ENCODE measurements at regions not wholly inside any gene's neighbourhood (a gene's known extent, or its start where the extent isn't known, plus 50 kb on each side); places are given as distances from the start of the nearest gene placed in this dataset.

DNA sequence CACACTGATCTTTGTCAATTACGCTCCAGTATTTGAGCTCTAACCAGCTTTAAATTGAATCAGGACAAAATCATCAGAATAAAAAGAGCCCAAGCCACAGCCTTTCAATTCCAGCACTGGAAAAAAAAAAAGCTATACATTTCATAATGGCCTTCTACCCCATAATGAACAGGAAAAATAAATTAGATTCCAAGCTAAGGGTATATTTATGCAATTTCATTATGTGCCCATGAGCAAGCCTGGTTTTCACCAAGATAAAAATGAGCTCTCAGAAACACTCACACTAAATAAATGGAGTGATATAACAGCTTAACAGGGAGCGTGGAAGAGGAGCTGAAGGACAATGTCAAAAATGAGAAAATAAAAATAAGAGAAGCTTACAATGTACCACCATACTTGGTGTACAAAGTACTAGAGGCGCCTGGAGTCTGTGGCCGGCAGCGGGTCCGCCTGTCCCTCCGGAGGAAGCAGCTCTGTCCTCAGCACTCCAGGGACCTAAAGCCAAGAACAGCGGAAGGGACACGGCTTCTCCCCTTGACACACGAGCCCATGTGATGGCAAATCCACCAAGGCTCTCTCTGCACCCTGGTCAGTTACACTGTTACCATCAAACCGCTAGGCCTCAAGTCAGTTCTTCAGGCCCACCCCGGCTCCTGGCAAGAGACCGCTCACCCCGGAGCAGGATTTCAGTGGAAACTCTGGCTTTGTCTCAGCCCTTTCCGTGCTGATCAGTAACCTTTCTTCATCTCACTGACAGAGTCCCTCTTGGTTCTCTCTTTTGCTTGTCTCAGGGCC, 69.6 kb downstream of the RBFOX3 start:
- in situ Hi-C loops (cut with MboI; ENCODE audit: low sequenced_read_pairs), result no loop called here

DNA sequence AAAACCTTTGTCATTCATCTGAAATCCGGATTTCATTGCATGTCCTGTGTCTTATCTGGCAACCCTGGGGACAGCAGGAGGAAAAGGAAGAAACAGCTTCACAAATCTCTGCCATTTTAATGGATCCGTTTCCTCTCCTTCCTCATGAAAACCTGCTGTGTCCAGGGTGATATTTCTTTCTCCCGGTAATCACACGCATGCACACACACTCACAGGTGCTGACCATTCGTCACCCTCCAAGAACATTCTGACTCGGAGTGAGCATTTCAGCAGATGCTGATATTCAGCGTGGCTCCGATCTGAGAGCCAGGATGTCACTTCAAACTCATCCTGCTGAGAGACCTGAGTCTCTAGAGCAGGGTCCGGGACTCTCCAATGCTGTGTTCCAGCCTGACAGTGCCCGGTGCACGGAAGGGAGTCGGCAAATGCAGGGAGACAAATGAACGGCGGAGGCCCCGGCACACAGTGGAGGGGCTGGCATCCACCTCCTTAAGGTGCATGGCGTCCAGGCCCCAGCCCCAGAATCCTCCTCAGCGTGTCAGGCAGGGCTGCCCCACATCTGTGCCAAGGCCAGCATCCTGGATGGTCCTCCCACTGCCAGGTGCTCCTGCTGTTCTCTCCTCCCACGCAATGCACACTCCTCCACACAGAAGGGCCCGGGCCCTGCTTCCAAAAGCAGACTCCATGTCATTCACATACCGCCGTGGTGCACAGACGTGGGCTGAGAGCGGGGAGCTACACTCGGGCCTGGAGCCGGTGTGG, 70.7 kb downstream of the RBFOX3 start:
- in situ Hi-C loops (cut with MboI; ENCODE audit: low sequenced_read_pairs), result no loop called here

DNA sequence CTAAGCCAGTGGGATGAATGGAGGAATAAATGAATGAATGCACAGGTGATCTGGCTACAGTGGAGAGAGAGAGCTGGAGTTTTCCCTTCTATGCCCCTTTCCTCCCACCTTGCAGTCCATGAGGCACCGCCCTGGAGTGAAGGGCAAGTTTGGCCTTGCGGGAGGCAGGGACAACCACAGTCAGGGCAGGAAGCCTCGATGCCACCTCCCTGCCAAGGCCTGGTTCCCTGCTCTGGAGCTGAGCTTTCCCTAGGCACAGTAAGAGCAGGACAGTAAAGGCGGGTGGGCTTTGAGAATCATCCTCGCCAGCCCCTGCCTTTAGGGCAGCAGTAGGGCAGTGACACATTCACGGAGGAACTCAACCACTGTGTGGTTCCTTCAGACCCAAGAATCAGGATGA, 72.6 kb downstream of the RBFOX3 start:
- in situ Hi-C loops (cut with MboI; ENCODE audit: low sequenced_read_pairs), result no loop called here

DNA sequence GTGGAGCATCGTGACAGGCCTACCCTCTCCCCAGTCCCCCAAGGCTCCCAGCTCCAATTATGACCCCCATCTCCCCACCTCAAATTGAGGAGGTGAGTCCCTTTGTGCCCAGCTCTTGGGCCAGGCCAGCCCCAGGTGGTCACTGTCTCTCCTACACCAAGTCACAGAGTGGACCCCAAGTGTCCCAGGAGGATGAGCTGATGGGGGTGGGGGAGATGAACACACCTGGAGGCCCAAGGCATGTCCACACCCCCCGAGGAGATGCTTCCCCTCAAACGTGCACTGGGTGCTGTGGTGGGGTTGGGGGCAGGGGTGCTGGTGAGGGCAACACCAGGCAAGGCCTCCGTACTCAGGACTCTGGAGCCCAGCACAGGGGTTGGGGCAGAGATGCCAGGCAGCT, 73.2 kb downstream of the RBFOX3 start:
- in situ Hi-C loops (cut with MboI; ENCODE audit: low sequenced_read_pairs), result no loop called here

DNA sequence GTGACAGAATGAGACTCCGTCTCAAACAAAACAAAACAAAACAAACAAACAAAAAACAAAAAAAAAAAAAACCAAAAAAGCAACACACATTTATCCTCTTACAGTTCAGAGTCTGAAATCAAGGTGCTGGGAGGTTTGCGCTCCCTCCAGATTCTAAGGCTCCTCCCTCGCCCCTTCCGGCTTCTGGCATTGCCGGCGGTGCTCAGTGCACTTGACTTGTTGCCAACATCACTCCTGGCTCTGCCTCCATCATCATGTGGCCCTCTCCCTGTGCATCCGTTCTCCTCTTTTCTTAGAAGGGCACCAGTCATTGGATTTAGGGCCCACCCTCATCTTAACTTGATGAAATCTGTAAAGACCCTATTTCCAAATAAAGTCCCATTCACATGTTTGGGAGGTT, 73.8 kb downstream of the RBFOX3 start:
- in situ Hi-C loops (cut with MboI; ENCODE audit: low sequenced_read_pairs), result no loop called here

DNA sequence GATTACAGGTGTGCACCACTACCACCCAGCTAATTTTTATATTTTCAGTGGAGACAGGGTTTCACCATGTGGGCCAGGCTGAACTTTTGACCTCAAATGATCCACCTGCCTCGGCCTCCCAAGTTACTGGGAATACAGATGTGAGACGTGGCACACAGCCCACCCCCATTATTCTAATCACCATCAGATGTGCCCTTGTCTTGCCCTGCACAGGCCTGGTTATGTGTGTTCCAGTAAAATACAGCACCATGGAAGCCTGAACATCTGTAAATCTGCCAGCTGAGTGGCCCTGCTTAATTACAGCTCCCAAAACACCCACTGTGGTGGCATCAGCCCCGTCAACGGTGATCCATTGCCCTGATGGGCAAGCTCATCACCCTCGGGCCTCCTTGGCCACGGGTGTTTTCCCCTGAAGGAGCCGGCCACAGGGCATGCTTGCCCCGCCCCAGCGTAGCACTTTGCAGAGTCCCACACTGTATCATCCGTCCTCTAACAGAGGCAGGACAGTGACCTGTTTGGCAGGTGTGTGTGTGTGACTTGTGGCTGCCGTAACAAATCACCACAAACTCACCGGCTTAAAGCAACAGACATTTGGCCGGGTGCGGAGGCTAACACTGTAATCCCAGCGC, 74.5 kb downstream of the RBFOX3 start:
- in situ Hi-C loops (cut with MboI; ENCODE audit: low sequenced_read_pairs), result no loop called here

DNA sequence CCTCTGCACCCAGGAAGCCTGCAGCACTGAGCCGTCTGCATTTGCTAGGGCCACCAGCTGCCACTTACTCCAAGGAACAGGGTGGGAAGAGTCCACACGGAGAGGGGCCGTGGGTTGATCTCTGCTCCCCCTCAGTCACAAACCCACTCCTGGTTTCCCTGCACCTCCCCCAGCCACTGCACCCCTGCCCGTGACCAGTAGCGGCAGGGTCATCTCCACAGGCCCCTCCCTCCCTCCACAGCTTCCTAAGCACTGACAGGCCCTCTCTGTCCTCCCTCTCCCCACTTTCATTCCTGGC, 75.2 kb downstream of the RBFOX3 start:
- in situ Hi-C loops (cut with MboI; ENCODE audit: low sequenced_read_pairs), result no loop called here

DNA sequence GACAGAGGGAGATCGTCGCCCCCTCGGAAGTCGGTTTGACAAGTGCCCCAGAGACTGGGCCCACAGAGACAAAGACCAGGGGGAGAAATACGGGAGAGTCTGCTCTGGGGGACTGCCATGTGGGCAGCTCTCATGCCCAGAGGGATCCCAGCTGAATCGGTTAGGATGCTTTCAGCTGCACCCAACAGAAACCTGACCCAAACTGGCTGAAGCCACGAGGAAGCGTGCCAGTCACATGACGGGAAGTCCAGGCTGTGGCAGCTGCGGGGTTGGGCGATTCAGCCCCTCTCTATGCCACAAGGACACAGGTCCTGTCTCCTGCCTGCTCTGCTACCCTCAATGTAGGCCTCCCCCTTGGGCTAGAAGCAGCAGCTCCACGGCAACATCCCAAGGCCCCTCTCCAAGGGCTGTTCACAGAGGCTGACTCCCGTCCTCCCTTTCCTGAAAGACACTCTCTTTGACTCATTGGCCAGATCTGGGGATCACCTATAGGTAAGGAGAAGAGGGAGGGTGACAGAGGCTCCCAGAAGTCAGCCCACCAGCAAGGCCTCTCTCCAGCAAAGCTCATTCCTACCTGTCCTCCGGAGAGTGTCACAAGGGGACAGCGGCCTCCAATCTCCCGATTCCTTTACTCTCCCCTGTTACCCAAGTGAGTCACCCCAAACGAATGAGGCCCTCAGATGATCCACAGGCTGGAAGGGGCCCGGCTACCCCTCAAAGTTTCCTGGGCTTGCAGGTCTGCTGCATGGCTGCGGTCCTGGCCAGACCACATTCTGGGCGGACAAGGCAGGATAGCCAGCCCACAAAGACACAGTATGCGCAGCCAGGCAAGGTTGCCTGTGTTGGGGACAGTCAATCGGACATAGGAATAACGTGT, 75.8 kb downstream of the RBFOX3 start:
- in situ Hi-C loops (cut with MboI; ENCODE audit: low sequenced_read_pairs), result no loop called here

DNA sequence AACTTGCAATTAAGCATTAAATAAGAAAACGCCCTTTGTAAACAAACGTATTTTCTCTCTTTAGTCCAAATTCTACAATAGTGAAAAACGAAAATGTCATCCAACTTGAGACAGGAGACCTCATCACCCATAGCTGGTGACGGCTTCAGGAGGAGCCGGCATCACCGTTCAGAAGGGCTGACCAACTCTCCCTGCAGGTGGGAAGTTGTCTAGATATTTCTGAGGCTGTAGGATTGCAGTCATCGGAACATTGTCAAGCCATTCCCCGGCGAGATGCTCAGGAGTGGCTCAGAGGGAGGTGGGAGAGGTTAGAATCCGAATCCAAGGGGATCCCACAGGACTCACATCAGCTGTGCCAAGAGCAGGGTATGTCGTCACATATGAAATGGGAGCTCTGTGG, 76.7 kb downstream of the RBFOX3 start:
- in situ Hi-C loops (cut with MboI; ENCODE audit: low sequenced_read_pairs), result no loop called here

DNA sequence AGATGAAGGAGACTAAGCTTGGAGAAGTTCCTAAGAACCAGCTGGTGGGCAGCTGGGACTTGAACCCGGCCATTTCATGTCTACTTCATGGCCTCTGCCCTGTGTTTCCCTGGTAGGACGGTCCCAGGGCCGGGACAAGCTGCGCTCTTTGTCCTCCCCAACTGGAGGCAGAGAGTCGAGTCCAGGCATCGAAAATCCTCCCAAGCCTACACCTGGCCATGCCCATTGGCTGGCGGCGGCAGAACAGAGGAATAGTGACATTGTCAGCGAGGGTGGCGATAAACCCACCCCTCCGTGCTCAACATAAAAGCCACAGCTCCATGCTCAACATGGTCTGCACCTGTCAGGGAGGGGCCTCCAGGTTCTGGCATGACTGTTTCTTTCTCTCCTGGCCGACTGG, 77.7 kb downstream of the RBFOX3 start:
- in situ Hi-C loops (cut with MboI; ENCODE audit: low sequenced_read_pairs), result no loop called here

DNA sequence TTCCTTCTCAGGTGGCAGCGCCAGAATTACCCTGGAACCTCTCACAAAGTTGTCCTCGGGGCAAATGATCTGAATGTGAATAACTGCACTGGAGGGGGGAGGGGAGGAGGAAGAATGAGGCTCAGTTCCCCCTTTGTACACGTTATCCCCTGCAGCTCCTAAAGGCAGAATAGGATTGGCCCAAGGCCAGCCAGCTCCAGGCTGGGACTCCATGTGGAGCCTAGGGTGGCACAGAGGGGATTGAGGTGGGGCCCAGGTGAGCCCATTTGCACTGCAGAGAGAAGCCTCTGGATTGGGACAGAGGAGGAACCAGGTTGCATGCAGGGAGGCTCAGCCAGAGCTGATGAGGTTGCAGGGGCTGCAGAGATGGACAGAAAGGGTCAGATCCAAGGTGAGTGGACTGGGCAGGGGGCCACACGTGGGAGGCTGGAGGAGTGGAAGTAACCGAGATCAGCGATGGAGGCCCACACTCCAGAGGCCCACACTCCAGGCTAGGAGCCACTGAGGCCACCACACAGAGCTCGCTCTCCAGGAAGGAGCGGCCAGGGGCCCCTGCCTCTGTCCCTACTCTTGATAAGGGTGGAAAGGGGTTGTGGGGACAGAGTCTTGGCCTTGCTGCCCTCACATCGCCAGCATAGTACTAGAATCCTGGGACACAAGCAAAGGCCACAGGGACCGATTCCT, 78.6 kb downstream of the RBFOX3 start:
- in situ Hi-C loops (cut with MboI; ENCODE audit: low sequenced_read_pairs), result no loop called here

DNA sequence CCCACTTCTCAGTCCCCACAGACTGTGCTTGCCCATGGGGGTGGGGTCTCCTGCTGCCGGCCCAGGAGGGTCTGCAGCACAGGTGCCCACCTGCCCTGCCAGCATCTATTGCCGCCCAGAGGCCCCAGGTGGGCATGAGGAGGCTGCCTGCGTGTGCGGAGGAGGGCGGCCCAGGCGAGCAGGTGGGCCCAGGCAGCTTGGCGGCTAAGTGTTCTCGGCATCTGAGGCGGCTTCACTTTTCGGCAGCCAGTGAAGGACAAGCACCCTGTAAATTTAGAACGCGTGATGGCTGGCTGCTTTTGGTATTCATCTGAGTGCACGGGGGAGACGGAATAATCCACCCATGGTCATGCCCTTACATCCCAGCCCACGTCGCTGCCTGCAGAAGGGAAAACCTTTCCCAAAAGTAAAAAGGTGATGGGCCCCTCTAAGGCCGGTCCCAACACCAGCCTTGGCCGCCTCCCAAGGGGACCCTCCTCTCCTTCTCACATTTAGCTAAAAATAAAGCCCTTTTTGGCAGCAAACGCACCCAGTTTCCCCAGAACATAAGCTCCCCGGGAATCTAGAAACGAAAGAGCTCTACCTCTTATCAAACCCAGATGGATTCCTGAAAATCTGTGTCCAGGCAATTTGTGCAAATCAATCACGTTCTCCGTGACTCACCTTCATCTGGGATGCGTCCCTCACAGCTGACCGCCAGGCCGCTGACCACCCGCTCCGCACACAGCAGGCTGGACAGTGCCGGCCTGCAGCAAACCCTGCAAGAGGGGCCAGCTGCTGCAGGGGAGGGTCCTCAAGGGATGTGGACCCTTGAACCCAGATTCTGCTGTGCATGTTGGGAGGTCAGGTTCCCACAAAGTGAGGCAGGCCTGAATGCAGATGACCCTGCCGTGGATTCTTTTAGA, 79.4 kb downstream of the RBFOX3 start:
- in situ Hi-C loops (cut with MboI; ENCODE audit: low sequenced_read_pairs), result no loop called here

DNA sequence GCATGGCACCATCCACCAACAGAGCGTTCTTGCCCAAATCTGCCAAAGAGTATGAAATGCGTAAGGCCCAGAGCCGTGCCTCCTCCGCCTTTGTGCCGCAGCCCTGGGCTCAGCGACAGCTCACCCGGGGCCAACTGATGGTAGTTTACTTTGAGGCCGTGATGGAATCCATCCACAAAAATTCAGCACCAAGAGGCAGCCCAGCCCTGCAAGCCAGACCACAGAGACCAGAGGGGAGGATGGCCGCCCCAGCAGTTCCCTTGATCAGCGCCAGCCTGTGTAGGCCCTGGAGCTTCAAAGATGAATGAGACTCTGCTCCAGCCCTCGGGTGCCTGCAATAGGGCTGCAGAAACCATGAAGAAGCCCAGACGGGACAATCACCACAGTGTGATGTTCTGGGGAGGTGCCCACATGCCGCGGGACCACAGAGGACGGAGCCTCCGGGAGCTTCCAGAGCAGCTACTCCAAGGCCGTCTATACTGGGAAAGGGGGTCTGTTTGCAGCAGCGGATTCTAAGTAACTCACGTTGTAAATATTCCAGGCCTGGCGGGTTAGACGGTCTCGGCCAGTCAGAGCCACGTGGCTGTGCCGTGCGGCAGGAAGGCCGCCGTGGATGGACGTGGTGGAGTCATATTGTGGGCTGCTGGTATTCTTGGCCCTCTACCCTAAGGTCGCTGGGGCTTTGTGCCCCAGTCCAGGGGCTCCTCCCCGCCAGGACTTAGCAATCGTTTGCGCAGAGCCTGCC, 80.3 kb downstream of the RBFOX3 start:
- in situ Hi-C loops (cut with MboI; ENCODE audit: low sequenced_read_pairs), result no loop called here

DNA sequence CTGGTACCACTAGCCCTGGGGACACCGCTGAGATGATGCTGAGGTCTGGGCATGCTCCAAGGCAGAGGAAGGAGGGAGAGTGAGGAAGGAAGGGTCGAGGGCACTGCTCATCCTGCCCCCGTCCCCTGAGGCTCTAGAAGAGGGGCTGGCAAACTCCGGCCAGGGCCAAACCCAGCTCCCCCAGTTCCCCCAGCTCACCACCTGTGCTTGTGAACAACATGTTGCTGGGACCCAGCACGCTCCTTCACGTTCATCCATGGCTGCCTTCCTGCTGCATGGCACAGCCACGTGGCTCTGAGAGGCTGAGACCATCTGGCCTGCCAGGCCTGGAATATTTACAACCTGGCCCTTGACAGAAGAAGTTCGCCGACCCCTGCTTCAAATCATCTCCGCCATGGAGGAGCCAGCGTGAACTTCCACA, 81.2 kb downstream of the RBFOX3 start:
- in situ Hi-C loops (cut with MboI; ENCODE audit: low sequenced_read_pairs), result no loop called here

DNA sequence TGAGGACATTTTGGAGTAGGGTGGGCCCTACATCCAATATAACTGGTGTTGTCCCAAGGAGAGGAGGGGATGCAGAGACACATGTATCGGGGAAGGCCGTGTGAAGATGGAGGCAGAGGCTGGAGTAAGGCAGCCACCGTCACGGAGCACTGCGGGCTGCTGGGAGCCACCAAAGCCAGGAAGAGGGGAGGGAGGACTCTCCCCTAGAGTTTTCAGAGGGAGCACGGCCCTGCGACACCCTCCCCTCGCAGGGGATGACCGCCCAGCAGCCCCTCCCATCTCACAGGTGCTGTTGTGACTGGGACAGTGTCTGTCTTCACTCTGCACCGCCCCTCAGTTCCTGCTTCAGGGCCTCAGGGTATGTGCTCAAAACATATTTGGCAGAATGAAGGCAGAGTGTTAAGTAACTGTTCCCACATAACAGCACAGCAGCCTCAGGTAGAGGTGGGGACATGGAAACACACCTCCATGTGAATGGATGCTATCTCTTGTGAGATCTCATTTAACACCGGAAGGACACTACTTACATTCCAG, 82.2 kb downstream of the RBFOX3 start:
- in situ Hi-C loops (cut with MboI; ENCODE audit: low sequenced_read_pairs), result no loop called here

DNA sequence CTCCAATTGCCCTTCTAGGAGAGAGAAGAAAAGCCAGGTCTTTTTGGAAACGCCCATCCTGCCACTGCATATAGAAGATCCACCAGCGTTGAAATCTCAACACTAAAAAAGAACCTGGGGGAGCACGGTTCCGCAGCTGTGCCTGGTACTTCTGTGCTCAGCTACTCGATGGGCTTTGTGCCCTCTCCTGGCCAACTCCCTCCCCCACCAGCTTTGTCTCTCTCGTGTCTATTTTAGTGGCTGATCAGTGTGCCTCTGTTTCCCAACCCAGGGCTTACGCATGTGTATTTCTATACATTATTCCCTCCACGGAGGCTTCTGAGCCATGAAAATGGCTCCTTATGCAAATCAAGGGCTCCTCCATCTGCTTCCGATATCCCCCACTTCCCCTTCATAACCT, 83.5 kb downstream of the RBFOX3 start:
- in situ Hi-C loops (cut with MboI; ENCODE audit: low sequenced_read_pairs), result no loop called here

DNA sequence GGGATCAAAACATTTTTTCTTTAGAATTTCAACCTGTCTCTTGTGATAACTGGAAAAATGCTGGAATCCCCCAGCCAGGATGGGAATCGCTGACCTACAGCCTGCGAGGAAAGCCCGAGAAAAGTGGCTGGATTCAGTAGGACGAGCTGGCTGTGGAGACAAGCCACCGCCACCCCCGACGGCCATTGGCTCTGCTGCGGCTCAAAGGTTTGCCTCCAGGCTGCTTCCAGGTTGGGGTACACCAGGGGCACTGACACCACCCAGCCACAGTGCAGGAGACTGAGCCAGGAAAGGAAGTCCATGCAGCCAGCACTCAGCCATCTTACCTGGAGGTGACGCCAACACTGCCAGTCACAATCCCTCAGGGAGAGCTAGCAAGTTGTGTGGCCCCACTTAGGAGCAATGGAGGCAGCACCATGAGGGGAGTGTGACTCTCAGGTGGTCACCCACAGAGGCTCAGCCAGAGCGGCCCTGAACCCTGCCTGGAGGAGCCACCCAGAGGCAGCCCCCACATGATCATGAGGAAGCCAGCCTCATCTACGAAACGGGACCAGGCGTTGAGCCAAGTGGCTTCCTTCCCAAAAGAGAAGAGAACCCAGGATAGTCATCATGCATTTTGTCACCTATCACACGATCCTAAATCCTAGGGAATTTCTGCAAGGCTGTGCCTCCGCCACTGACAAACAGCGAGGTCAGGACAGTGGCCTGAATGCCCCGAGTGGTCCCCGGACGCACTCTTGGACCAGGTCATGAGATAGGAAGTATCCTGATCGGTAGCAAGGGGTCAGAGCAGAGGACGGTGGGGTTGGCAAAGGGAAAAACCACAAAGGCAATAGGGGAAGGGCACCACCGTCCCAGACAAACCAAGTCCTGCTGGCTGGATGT, 84.8 kb downstream of the RBFOX3 start:
- in situ Hi-C loops (cut with MboI; ENCODE audit: low sequenced_read_pairs), result no loop called here

Measured in HL-60/S4 (cell line).